ENCODE measurements at regions not wholly inside any gene's neighbourhood (a gene's known extent, or its start where the extent isn't known, plus 50 kb on each side); places are given as distances from the start of the nearest gene placed in this dataset.

- no peaks in the 10 kb centered on the region for H3K4me1 ChIP-seq (ENCODE audit: control insufficient read depth in 1 of 2, insufficient read depth in 2 of 2, low read length in 2 of 2)
- H3K27me3 ChIP-seq (ENCODE audit: control insufficient read depth in 1 of 2, insufficient read depth in 2 of 2, low read length in 1 of 2), result no peaks in the 10 kb centered on the region
- ATAC-seq (ENCODE audit: low FRiP score) (no peak), DNase-seq (no peak)
- intact Hi-C loops (cut with DNase I), result no loop called here
- H3K27ac ChIP-seq (ENCODE audit: low read depth in 1 of 2, low read length in 2 of 2), result no peak overlapping the region
- no peak overlapping the region for H3K4me3 ChIP-seq (ENCODE audit: low read length in 2 of 2)
- no peaks in the 10 kb centered on the region for H3K36me3 ChIP-seq (ENCODE audit: control insufficient read depth in 1 of 2, insufficient read depth in 2 of 2, low read length in 1 of 2)
- H3K9me3 ChIP-seq (ENCODE audit: control insufficient read depth, low read length), result no peaks in the 10 kb centered on the region
Observed at GRCh38 chr21:16519644-16520043, 789.9 kb downstream of the USP25 start.

- H3K4me3 ChIP-seq (ENCODE audit: low read length in 2 of 2), result no peak overlapping the region
- H3K4me1 ChIP-seq (ENCODE audit: control insufficient read depth in 1 of 2, insufficient read depth in 2 of 2, low read length in 2 of 2), result no peaks in the 10 kb centered on the region
- H3K27me3 ChIP-seq (ENCODE audit: control insufficient read depth in 1 of 2, insufficient read depth in 2 of 2, low read length in 1 of 2), result no peaks in the 10 kb centered on the region
- DNase-seq, result no peak
- 68 to 70% methylated on average over 2 of the region's 2 CpGs for WGBS, 2 donors
- no peak overlapping the region for H3K27ac ChIP-seq (ENCODE audit: low read depth in 1 of 2, low read length in 2 of 2)
- intact Hi-C loops (cut with DNase I), result no loop called here
- no peak for ATAC-seq (ENCODE audit: low FRiP score)
- H3K9me3 ChIP-seq (ENCODE audit: control insufficient read depth, low read length), result no peaks in the 10 kb centered on the region
- H3K36me3 ChIP-seq (ENCODE audit: control insufficient read depth in 1 of 2, insufficient read depth in 2 of 2, low read length in 1 of 2), result no peaks in the 10 kb centered on the region
Observed at GRCh38 chr21:16522548-16522947, 792.8 kb downstream of the USP25 start.

GRCh38 chr21:16530656-16531055 is 800.9 kb downstream of the USP25 start:
- no peaks in the 10 kb centered on the region for H3K4me1 ChIP-seq (ENCODE audit: control insufficient read depth in 1 of 2, insufficient read depth in 2 of 2, low read length in 2 of 2)
- H3K4me3 ChIP-seq (ENCODE audit: low read length in 2 of 2), result no peak overlapping the region
- ATAC-seq (ENCODE audit: low FRiP score) (no peak), DNase-seq (no peak)
- H3K27me3 ChIP-seq (ENCODE audit: control insufficient read depth in 1 of 2, insufficient read depth in 2 of 2, low read length in 1 of 2), result no peaks in the 10 kb centered on the region
- no peaks in the 10 kb centered on the region for H3K9me3 ChIP-seq (ENCODE audit: control insufficient read depth, low read length)
- WGBS, 2 donors, result 88 to 92% methylated on average over 2 of the region's 2 CpGs
- H3K27ac ChIP-seq (ENCODE audit: low read depth in 1 of 2, low read length in 2 of 2), result no peak overlapping the region
- no peaks in the 10 kb centered on the region for H3K36me3 ChIP-seq (ENCODE audit: control insufficient read depth in 1 of 2, insufficient read depth in 2 of 2, low read length in 1 of 2)
- intact Hi-C loops (cut with DNase I), result loop anchor here (5.0 kb wide), 2 partner anchors 42 to 57 kb away; no protein-coding TSS in a partner anchor

- Histone ChIP-seq H3K27me3 (ENCODE audit: control insufficient read depth in 1 of 2, insufficient read depth in 2 of 2, low read length in 1 of 2) (no peaks in the 10 kb centered on the region), H3K4me1 (ENCODE audit: control insufficient read depth in 1 of 2, insufficient read depth in 2 of 2, low read length in 2 of 2) (no peaks in the 10 kb centered on the region), H3K4me3 (ENCODE audit: low read length in 2 of 2) (no peak overlapping the region), H3K9me3 (ENCODE audit: control insufficient read depth, low read length) (no peaks in the 10 kb centered on the region), H3K36me3 (ENCODE audit: control insufficient read depth in 1 of 2, insufficient read depth in 2 of 2, low read length in 1 of 2) (no peaks in the 10 kb centered on the region), H3K27ac (ENCODE audit: low read depth in 1 of 2, low read length in 2 of 2) (no peak overlapping the region)
- WGBS, 2 donors, result 75% methylated on average over 4 of the region's 4 CpGs
- no peak for DNase-seq
- peak; percentile 11 for ATAC-seq (ENCODE audit: low FRiP score)
- intact Hi-C loops (cut with DNase I), result loop anchor here (5.0 kb wide), 2 partner anchors 39 to 54 kb away; no protein-coding TSS in a partner anchor
Observed at GRCh38 chr21:16532840-16533239, 803.1 kb downstream of the USP25 start.

GRCh38 chr21:16533692-16534407 is 804.1 kb downstream of the USP25 start:
- DNase-seq (no peak), ATAC-seq (ENCODE audit: low FRiP score) (peak; percentile 60)
- Histone ChIP-seq H3K36me3 (ENCODE audit: control insufficient read depth in 1 of 2, insufficient read depth in 2 of 2, low read length in 1 of 2) (no peaks in the 10 kb centered on the region), H3K4me1 (ENCODE audit: control insufficient read depth in 1 of 2, insufficient read depth in 2 of 2, low read length in 2 of 2) (no peaks in the 10 kb centered on the region), H3K9me3 (ENCODE audit: control insufficient read depth, low read length) (no peaks in the 10 kb centered on the region), H3K4me3 (ENCODE audit: low read length in 2 of 2) (peak overlapping the region; percentile 58 to 98), H3K27me3 (ENCODE audit: control insufficient read depth in 1 of 2, insufficient read depth in 2 of 2, low read length in 1 of 2) (no peaks in the 10 kb centered on the region), H3K27ac (ENCODE audit: low read depth in 1 of 2, low read length in 2 of 2) (peak overlapping the region; percentile 59 to 95)
- 23 to 29% methylated on average over 9 of the region's 9 CpGs for WGBS, 2 donors
- intact Hi-C loops (cut with DNase I), result loop anchor here (5.0 kb wide), 2 partner anchors 38 to 53 kb away; no protein-coding TSS in a partner anchor

GRCh38 chr21:16534408-16535101 is 804.8 kb downstream of the USP25 start:
- 2 to 7% methylated on average over 11 of the region's 11 CpGs for WGBS, 2 donors
- H3K9me3 ChIP-seq (ENCODE audit: control insufficient read depth, low read length), result no peaks in the 10 kb centered on the region
- DNase-seq (peak; percentile 72 to 79), ATAC-seq (ENCODE audit: low FRiP score) (peak; percentile 81)
- intact Hi-C loops (cut with DNase I), result loop anchor here (5.0 kb wide), 2 partner anchors 38 to 53 kb away; no protein-coding TSS in a partner anchor
- peak overlapping the region; percentile 58 to 98 for H3K4me3 ChIP-seq (ENCODE audit: low read length in 2 of 2)
- H3K4me1 ChIP-seq (ENCODE audit: control insufficient read depth in 1 of 2, insufficient read depth in 2 of 2, low read length in 2 of 2), result no peaks in the 10 kb centered on the region
- no peaks in the 10 kb centered on the region for H3K27me3 ChIP-seq (ENCODE audit: control insufficient read depth in 1 of 2, insufficient read depth in 2 of 2, low read length in 1 of 2)
- H3K27ac ChIP-seq (ENCODE audit: low read depth in 1 of 2, low read length in 2 of 2), result peak overlapping the region; percentile 59 to 95
- H3K36me3 ChIP-seq (ENCODE audit: control insufficient read depth in 1 of 2, insufficient read depth in 2 of 2, low read length in 1 of 2), result no peaks in the 10 kb centered on the region

GRCh38 chr21:16535102-16535422 is 805.3 kb downstream of the USP25 start:
- whole genome bisulfite sequencing, 2 donors, result 4 to 8% methylated on average over 6 of the region's 6 CpGs
- peak overlapping the region in 1 of 2 donors; percentile 92 for H3K27ac ChIP-seq (ENCODE audit: low read depth in 1 of 2, low read length in 2 of 2)
- ATAC-seq (ENCODE audit: low FRiP score), result peak; percentile 74
- intact Hi-C loops (cut with DNase I), result no loop called here
- H3K4me1 ChIP-seq (ENCODE audit: control insufficient read depth in 1 of 2, insufficient read depth in 2 of 2, low read length in 2 of 2), result no peaks in the 10 kb centered on the region
- H3K9me3 ChIP-seq (ENCODE audit: control insufficient read depth, low read length), result no peaks in the 10 kb centered on the region
- DNase-seq, result peak; percentile 81 to 84
- H3K27me3 ChIP-seq (ENCODE audit: control insufficient read depth in 1 of 2, insufficient read depth in 2 of 2, low read length in 1 of 2), result no peaks in the 10 kb centered on the region
- H3K36me3 ChIP-seq (ENCODE audit: control insufficient read depth in 1 of 2, insufficient read depth in 2 of 2, low read length in 1 of 2), result no peaks in the 10 kb centered on the region
- H3K4me3 ChIP-seq (ENCODE audit: low read length in 2 of 2), result peak overlapping the region; percentile 58 to 98

GRCh38 chr21:16535626-16536025 is 805.8 kb downstream of the USP25 start:
- DNase-seq (no peak), ATAC-seq (ENCODE audit: low FRiP score) (no peak)
- no peak overlapping the region for H3K27ac ChIP-seq (ENCODE audit: low read depth in 1 of 2, low read length in 2 of 2)
- H3K27me3 ChIP-seq (ENCODE audit: control insufficient read depth in 1 of 2, insufficient read depth in 2 of 2, low read length in 1 of 2), result no peaks in the 10 kb centered on the region
- 20 to 28% methylated on average over 1 of the region's 1 CpG for WGBS, 2 donors
- H3K4me3 ChIP-seq (ENCODE audit: low read length in 2 of 2), result peak overlapping the region; percentile 58 to 98
- no peaks in the 10 kb centered on the region for H3K4me1 ChIP-seq (ENCODE audit: control insufficient read depth in 1 of 2, insufficient read depth in 2 of 2, low read length in 2 of 2)
- intact Hi-C loops (cut with DNase I), result no loop called here
- no peaks in the 10 kb centered on the region for H3K9me3 ChIP-seq (ENCODE audit: control insufficient read depth, low read length)
- H3K36me3 ChIP-seq (ENCODE audit: control insufficient read depth in 1 of 2, insufficient read depth in 2 of 2, low read length in 1 of 2), result no peaks in the 10 kb centered on the region

GRCh38 chr21:16536140-16536539 is 806.4 kb downstream of the USP25 start:
- Histone ChIP-seq H3K4me1 (ENCODE audit: control insufficient read depth in 1 of 2, insufficient read depth in 2 of 2, low read length in 2 of 2) (no peaks in the 10 kb centered on the region), H3K36me3 (ENCODE audit: control insufficient read depth in 1 of 2, insufficient read depth in 2 of 2, low read length in 1 of 2) (no peaks in the 10 kb centered on the region), H3K27ac (ENCODE audit: low read depth in 1 of 2, low read length in 2 of 2) (no peak overlapping the region), H3K9me3 (ENCODE audit: control insufficient read depth, low read length) (no peaks in the 10 kb centered on the region), H3K27me3 (ENCODE audit: control insufficient read depth in 1 of 2, insufficient read depth in 2 of 2, low read length in 1 of 2) (no peaks in the 10 kb centered on the region), H3K4me3 (ENCODE audit: low read length in 2 of 2) (no peak overlapping the region)
- ATAC-seq (ENCODE audit: low FRiP score) (no peak), DNase-seq (no peak)
- intact Hi-C loops (cut with DNase I), result no loop called here

Data from aorta (tissue), 5 donors.